Common myeloid progenitor, CD34-positive (primary cell): ENCODE measurements at regions not wholly inside any gene's neighbourhood (a gene's known extent, or its start where the extent isn't known, plus 50 kb on each side); places are given as distances from the start of the nearest gene placed in this dataset.
A peak's percentile ranks its signal among the peaks of the same experiment; 100 is the strongest.

Source experiments
- CTCF ChIA-PET: fragments of 350-600 bp; sonication (Branson Sonifier 250); formaldehyde crosslinking; loops from one replicate; lab custom pipeline; 2021; ENCODE audit warnings: antibody characterized with exemption; lab: Charles Lee
- POLR2A ChIA-PET: fragments of 350-600 bp; sonication (Branson Sonifier 250); formaldehyde crosslinking; loops from one replicate; lab custom pipeline; 2021; ENCODE audit warnings: antibody characterized with exemption; lab: Charles Lee
- DNase-seq, 3 donors: peaks; one replicate each; pipeline versions ENCODE4 v3.0.0 to v3.0.0-alpha.2; 2013
- H3K27ac ChIP-seq, 2 experiments: 1 replicate in 1 of 2; 2 replicates in 1 of 2; pipeline ENCODE4 v1.7.0; 2013; ENCODE audit warnings: inconsistent platforms in 2 of 2, low read length in 2 of 2, mild to moderate bottlenecking in 2 of 2, low read depth in 1 of 2, moderate library complexity in 1 of 2; ENCODE audit not compliant: severe bottlenecking in 2 of 2, insufficient read depth in 1 of 2, poor library complexity in 1 of 2
- H3K27me3 ChIP-seq, 5 experiments: replicated peaks in 2 of 5; 1 replicate in 3 of 5; 2 replicates in 2 of 5; pipeline versions ENCODE4 v1.6.1 to v1.7.0; 2013; ENCODE audit warnings: low read length in 4 of 5, mild to moderate bottlenecking in 2 of 5, moderate library complexity in 2 of 5, inconsistent platforms in 1 of 5; ENCODE audit not compliant: insufficient read depth in 5 of 5, control insufficient read depth in 4 of 5
- H3K36me3 ChIP-seq, 4 experiments: 1 replicate in 2 of 4; 2 replicates in 2 of 4; pipeline versions ENCODE4 v1.6.1 to v1.7.0; 2013; ENCODE audit warnings: low read length in 3 of 4, control low read depth in 1 of 4, mild to moderate bottlenecking in 1 of 4; ENCODE audit not compliant: control insufficient read depth in 4 of 4, insufficient read depth in 4 of 4
- H3K4me1 ChIP-seq, 4 experiments: 1 replicate in 3 of 4; 2 replicates in 1 of 4; pipeline versions ENCODE4 v1.6.1 to v1.7.1; 2013; ENCODE audit warnings: low read length in 3 of 4, mild to moderate bottlenecking in 3 of 4, control low read depth in 1 of 4, inconsistent platforms in 1 of 4, moderate library complexity in 1 of 4; ENCODE audit not compliant: control insufficient read depth in 4 of 4, insufficient read depth in 4 of 4; ENCODE audit errors: control extremely low read depth in 1 of 4
- H3K4me3 ChIP-seq, 7 experiments: 1 replicate in 4 of 7; 2 replicates in 3 of 7; pipeline versions ENCODE4 v1.5.1 to v1.7.0; 2013; ENCODE audit warnings: mild to moderate bottlenecking in 7 of 7, low read length in 6 of 7, moderate library complexity in 6 of 7, inconsistent platforms in 2 of 7, low read depth in 2 of 7, control low read depth in 1 of 7; ENCODE audit not compliant: insufficient read depth in 4 of 7, control insufficient read depth in 1 of 7; ENCODE audit errors: extremely low read depth in 1 of 7
- H3K9me3 ChIP-seq, 5 experiments: 1 replicate in 4 of 5; 2 replicates in 1 of 5; pipeline versions ENCODE4 v1.6.1 to v1.7.1; 2013; ENCODE audit warnings: low read length in 4 of 5, mild to moderate bottlenecking in 2 of 5, inconsistent platforms in 1 of 5, low read depth in 1 of 5, moderate library complexity in 1 of 5; ENCODE audit not compliant: control insufficient read depth in 4 of 5, insufficient read depth in 2 of 5; ENCODE audit errors: control extremely low read depth in 1 of 5
- WGBS: methylation state at CpG from one replicate; pipeline ENCODE4 v1.1.5; 2013; ENCODE audit not compliant: insufficient coverage; 5-methylcytosine and 5-hydroxymethylcytosine counted together

- no peak for DNase-seq
- H3K27me3 ChIP-seq, result no peaks in the 10 kb centered on the region
- H3K36me3 ChIP-seq, result no peaks in the 10 kb centered on the region
- no peak overlapping the region for H3K4me3 ChIP-seq
- CTCF ChIA-PET, result no interaction called here
- H3K27ac ChIP-seq, result no peak overlapping the region
- H3K4me1 ChIP-seq, result no peaks in the 10 kb centered on the region
- POLR2A ChIA-PET, result no interaction called here
- no peaks in the 10 kb centered on the region for H3K9me3 ChIP-seq
- 100% methylated on average over 1 of the region's 1 CpG for WGBS
These were observed 396.8 kb downstream of the TLE4 start for GRCh38 chr9:79968533-79968932.

- Histone ChIP-seq H3K4me3 (no peak overlapping the region), H3K27ac (no peak overlapping the region), H3K27me3 (no peaks in the 10 kb centered on the region), H3K9me3 (no peaks in the 10 kb centered on the region), H3K36me3 (no peaks in the 10 kb centered on the region), H3K4me1 (no peaks in the 10 kb centered on the region)
- 94% methylated on average over 2 of the region's 3 CpGs for WGBS
- no peak for DNase-seq
- ChIA-PET CTCF (no interaction called here), POLR2A (no interaction called here)
These were observed 391.1 kb downstream of the TLE4 start for GRCh38 chr9:79962836-79963235.

GRCh38 chr9:79962150-79962549, 390.4 kb downstream of the TLE4 start:
- H3K4me3 ChIP-seq, result no peak overlapping the region

DNA sequence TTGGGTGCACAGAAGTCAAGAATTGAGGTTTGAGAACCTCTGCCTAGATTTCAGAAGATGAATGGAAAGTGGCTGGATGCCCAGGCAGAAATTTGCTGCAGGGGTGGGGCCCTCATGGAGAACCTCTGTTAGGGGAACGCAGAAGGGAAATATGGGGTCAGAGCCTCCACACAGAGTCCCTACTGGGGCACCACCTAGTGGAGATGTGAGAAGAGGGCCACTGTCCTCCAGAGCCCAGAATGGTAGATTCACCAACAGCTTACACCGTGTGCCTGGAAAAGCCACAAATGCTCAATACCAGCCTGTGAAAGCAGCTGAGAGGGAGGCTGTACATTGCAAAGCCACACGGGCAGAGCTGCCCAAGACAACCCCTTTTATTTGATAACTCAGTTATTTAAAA, 383.5 kb downstream of the TLE4 start:
- CTCF ChIA-PET, result interaction anchor here (0.6 to 0.9 kb wide), 2 partner anchors 197 to 972 kb away, joined by 3 read pairs; no protein-coding TSS in a partner anchor
- POLR2A ChIA-PET, result no interaction called here
- Histone ChIP-seq H3K4me1 (no peaks in the 10 kb centered on the region), H3K4me3 (no peak overlapping the region), H3K27ac (no peak overlapping the region), H3K9me3 (peaks cover 0 to 3% (median 2%) of the 10 kb centered on the region in 5 experiments), H3K27me3 (no peaks in the 10 kb centered on the region), H3K36me3 (no peaks in the 10 kb centered on the region)
- WGBS, result 71% methylated on average over 1 of the region's 3 CpGs
- peak in 2 of 3 donors; percentile 1 to 7 for DNase-seq

More at GRCh38 chr9:79962150-79962549, 390.4 kb downstream of the TLE4 start:
- Histone ChIP-seq H3K27ac (no peak overlapping the region), H3K36me3 (no peaks in the 10 kb centered on the region), H3K9me3 (no peaks in the 10 kb centered on the region), H3K4me1 (no peaks in the 10 kb centered on the region), H3K27me3 (no peaks in the 10 kb centered on the region)
- no peak for DNase-seq
- ChIA-PET CTCF (no interaction called here), POLR2A (no interaction called here)
- WGBS, result 100% methylated on average over 1 of the region's 1 CpG

DNA sequence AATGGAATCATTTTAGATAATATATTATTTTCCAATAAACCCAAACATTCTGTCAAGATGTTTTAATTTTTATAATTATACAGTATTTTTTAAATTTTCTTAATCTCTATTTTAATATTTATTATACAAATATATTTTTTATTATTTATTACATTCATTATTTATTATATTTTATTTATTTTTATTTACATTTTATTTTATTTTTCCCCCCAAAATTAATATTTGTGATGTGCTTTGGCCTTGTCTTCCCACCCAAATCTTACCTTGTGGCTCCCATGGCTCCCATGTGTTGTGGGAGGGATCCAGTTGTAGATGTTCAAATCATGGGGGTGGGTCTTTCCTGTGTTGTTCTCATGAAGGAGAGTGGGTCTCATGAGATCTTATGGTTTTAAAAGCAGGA, 382.1 kb downstream of the TLE4 start:
- no peak overlapping the region for H3K27ac ChIP-seq
- POLR2A ChIA-PET, result no interaction called here
- H3K9me3 ChIP-seq, result peaks cover 0 to 3% (median 2%) of the 10 kb centered on the region in 5 experiments

GRCh38 chr9:79952401-79952800, 380.6 kb downstream of the TLE4 start:
- H3K36me3 ChIP-seq, result no peaks in the 10 kb centered on the region
- no CpG with 5 or more reads among the region's 2 CpGs for WGBS
- DNase-seq, result no peak
- H3K9me3 ChIP-seq, result peaks cover 0 to 3% (median 2%) of the 10 kb centered on the region in 5 experiments
- ChIA-PET POLR2A (no interaction called here), CTCF (no interaction called here)
- no peaks in the 10 kb centered on the region for H3K4me1 ChIP-seq
- no peak overlapping the region for H3K4me3 ChIP-seq
- H3K27me3 ChIP-seq, result no peaks in the 10 kb centered on the region
- no peak overlapping the region for H3K27ac ChIP-seq

More for the DNA sequence above, 382.1 kb downstream of the TLE4 start:
- no peak for DNase-seq
- Histone ChIP-seq H3K4me1 (no peaks in the 10 kb centered on the region), H3K27me3 (no peaks in the 10 kb centered on the region), H3K36me3 (no peaks in the 10 kb centered on the region), H3K4me3 (no peak overlapping the region)
- CTCF ChIA-PET, result no interaction called here

- H3K27me3 ChIP-seq, result no peaks in the 10 kb centered on the region
- H3K9me3 ChIP-seq, result no peaks in the 10 kb centered on the region
- H3K27ac ChIP-seq, result no peak overlapping the region
- ChIA-PET POLR2A (no interaction called here), CTCF (no interaction called here)
- no peak overlapping the region for H3K4me3 ChIP-seq
- no peaks in the 10 kb centered on the region for H3K36me3 ChIP-seq
- H3K4me1 ChIP-seq, result no peaks in the 10 kb centered on the region
- DNase-seq, result no peak
- WGBS, result 100% methylated on average over 2 of the region's 2 CpGs
These were observed 374.9 kb downstream of the TLE4 start for GRCh38 chr9:79946712-79947111.
